Lower leg skin (tissue), 4 donors: ENCODE measurements at regions not wholly inside any gene's neighbourhood (a gene's known extent, or its start where the extent isn't known, plus 50 kb on each side); places are given as distances from the start of the nearest gene placed in this dataset.

Experiments
- DNase-seq, 2 donors: peaks; one replicate each; pipeline ENCODE4 v3.0.0-alpha.2; 2019; ENCODE audit warnings: low spot score in 2 of 2
- H3K4me3 ChIP-seq: fragments of 200-600 bp; sonication (generic); 2 replicates; pipeline ENCODE4 v1.5.1; 2017; ENCODE audit warnings: mild to moderate bottlenecking, low read depth; ENCODE audit not compliant: poor library complexity, severe bottlenecking
- CTCF ChIP-seq, 3 donors: fragments of 450-650 bp; IDR thresholded peaks; one replicate each; pipeline ENCODE4 v1.5.1; 2016; ENCODE audit warnings: antibody characterized with exemption in 3 of 3, mild to moderate bottlenecking in 3 of 3, moderate library complexity in 2 of 3
- POLR2A ChIP-seq, 2 donors: fragments of 450-650 bp; IDR thresholded peaks; one replicate each; pipeline ENCODE4 v1.6.1; 2016 to 2017; ENCODE audit warnings: antibody characterized with exemption in 2 of 2, mild to moderate bottlenecking in 1 of 2, moderate library complexity in 1 of 2
- WGBS, 2 donors: methylation state at CpG; one replicate each; pipeline ENCODE4 v1.1.5; 2018; 5-methylcytosine and 5-hydroxymethylcytosine counted together
- intact Hi-C: fragments of 100-400 bp; cut with DNase I; formaldehyde crosslinking; loops from one replicate; pipeline ENCODE4 v1.15.0; 2023; ENCODE audit warnings: low total_unique reads

GRCh38 chr2:22753476-22753875 lies 631.5 kb upstream of the KLHL29 start:
- no peak for DNase-seq
- no peak overlapping the region for H3K4me3 ChIP-seq
- intact Hi-C loops, result no loop called here
- WGBS, 2 donors, result 83 to 85% methylated on average over 7 of the region's 7 CpGs
- TF ChIP-seq POLR2A (IDR thresholded peaks at IDR 0.05) (no peak), CTCF (IDR thresholded peaks at IDR 0.05) (no peak)

GRCh38 chr2:22756276-22757043 lies 628.5 kb upstream of the KLHL29 start:
- TF ChIP-seq CTCF (IDR thresholded peaks at IDR 0.05) (no peak), POLR2A (IDR thresholded peaks at IDR 0.05) (no peak)
- WGBS, 2 donors, result 89% methylated on average over 9 of the region's 9 CpGs
- H3K4me3 ChIP-seq, result no peak overlapping the region
- intact Hi-C loops, result loop anchor here (5.0 kb wide), 1 partner anchor 774 kb away; no protein-coding TSS in a partner anchor
- DNase-seq, result no peak

GRCh38 chr2:22769497-22769896 lies 615.5 kb upstream of the KLHL29 start:
- TF ChIP-seq POLR2A (IDR thresholded peaks at IDR 0.05) (no peak), CTCF (IDR thresholded peaks at IDR 0.05) (no peak)
- intact Hi-C loops, result no loop called here
- no peak overlapping the region for H3K4me3 ChIP-seq
- DNase-seq, result no peak
- 58 to 71% methylated on average over 3 of the region's 3 CpGs for WGBS, 2 donors

- no peak overlapping the region for H3K4me3 ChIP-seq
- intact Hi-C loops, result no loop called here
- TF ChIP-seq POLR2A (IDR thresholded peaks at IDR 0.05) (no peak), CTCF (IDR thresholded peaks at IDR 0.05) (no peak)
- DNase-seq, result no peak
- 66 to 70% methylated on average over 5 of the region's 5 CpGs for WGBS, 2 donors
Observed at GRCh38 chr2:22784566-22784965, 600.4 kb upstream of the KLHL29 start.

DNA sequence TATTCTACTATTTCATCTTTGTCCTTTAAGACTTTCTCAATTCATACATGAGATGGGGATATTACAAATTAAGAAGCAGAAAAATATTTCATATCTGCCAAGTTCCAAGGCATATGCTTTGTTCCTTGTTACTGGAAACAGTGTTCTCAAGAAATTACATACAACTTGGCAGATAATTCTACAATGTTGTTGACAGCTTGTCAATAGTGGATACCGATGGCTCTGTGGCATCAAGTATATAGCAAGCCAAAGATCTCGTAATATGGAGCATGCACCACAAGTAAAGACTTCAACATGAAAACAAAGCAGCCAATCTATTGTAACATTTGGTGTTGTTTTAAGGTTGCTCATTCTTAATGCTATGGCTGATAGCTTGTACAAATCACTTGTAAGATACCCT lies 598.2 kb upstream of the KLHL29 start:
- 66 to 71% methylated on average over 2 of the region's 2 CpGs for WGBS, 2 donors

More for the DNA sequence above, 598.2 kb upstream of the KLHL29 start:
- no peak for TF ChIP-seq CTCF (IDR thresholded peaks at IDR 0.05)
- no peak for TF ChIP-seq POLR2A (IDR thresholded peaks at IDR 0.05)
- no peak overlapping the region for H3K4me3 ChIP-seq
- intact Hi-C loops, result no loop called here
- no peak for DNase-seq
